Bronchial epithelial cell (primary cell): ENCODE measurements at regions not wholly inside any gene's neighbourhood (a gene's known extent, or its start where the extent isn't known, plus 50 kb on each side); places are given as distances from the start of the nearest gene placed in this dataset.

Source experiments
- DNase-seq: peaks from one replicate; pipeline ENCODE4 v3.0.0-alpha.2; 2010; ENCODE audit warnings: low read depth
- FAIRE-seq: peaks from 2 replicates; lab custom pipeline; 2011; peaks lifted over from hg19 to GRCh38; lab: Jason Lieb, UNC
- H3K27me3 ChIP-seq: 2 replicates; pipeline ENCODE4 v1.5.1; 2011; ENCODE audit warnings: low read length; ENCODE audit not compliant: control insufficient read depth, insufficient read depth
- H3K36me3 ChIP-seq: 2 replicates; pipeline ENCODE4 v1.5.1; 2011; ENCODE audit warnings: low read length; ENCODE audit not compliant: control insufficient read depth, insufficient read depth
- H3K4me3 ChIP-seq: 2 replicates; pipeline ENCODE4 v1.5.1; 2011; ENCODE audit warnings: mild to moderate bottlenecking, low read depth, low read length, control low read depth
- TF ChIP-seq, protein P1 (sequence below): IDR thresholded peaks from 2 replicates; pipeline ENCODE4 v1.5.1; 2011; ENCODE audit warnings: mild to moderate bottlenecking, moderate library complexity, low read length, control low read depth, inconsistent platforms; ENCODE audit not compliant: insufficient read depth, severe bottlenecking

DNA sequence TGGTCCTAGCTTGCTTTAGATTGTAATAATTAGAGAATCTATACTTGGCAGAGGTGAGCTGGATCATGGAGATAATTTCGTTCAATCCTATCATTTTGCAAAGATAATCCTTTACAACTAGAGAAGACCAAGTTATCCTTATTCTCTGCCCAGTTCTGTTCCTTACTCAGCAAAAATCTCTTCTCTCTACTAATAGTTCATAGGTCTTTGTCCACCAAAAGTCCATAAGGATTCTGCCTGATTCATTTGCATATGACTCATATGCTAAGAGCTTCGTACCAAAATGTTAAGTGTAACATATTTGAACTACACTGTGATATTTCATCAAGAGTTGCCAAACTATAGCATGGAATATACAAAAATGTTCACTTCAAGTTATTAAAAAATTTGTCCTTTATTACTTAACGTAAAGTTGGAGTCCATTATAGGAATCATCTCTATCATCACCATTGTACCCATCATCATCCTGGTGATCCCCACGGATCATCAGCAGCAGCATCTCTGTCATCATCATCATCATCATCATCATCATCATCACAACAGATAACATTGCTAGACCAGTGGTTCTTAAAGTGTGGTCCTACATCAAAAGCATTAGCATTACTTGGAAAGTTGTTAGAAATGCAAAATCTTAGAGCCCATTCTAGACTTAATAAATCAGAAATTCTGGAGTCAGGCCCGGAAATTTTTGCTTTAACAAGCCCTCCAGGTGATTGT, 463.0 kb downstream of the DHX35 start:
- H3K4me3 ChIP-seq = no peak overlapping the region

GRCh38 chr20:39421571-39422105, 459.5 kb downstream of the DHX35 start:
- FAIRE-seq (no peak), DNase-seq (no peak)
- TF ChIP-seq, protein P1, sequence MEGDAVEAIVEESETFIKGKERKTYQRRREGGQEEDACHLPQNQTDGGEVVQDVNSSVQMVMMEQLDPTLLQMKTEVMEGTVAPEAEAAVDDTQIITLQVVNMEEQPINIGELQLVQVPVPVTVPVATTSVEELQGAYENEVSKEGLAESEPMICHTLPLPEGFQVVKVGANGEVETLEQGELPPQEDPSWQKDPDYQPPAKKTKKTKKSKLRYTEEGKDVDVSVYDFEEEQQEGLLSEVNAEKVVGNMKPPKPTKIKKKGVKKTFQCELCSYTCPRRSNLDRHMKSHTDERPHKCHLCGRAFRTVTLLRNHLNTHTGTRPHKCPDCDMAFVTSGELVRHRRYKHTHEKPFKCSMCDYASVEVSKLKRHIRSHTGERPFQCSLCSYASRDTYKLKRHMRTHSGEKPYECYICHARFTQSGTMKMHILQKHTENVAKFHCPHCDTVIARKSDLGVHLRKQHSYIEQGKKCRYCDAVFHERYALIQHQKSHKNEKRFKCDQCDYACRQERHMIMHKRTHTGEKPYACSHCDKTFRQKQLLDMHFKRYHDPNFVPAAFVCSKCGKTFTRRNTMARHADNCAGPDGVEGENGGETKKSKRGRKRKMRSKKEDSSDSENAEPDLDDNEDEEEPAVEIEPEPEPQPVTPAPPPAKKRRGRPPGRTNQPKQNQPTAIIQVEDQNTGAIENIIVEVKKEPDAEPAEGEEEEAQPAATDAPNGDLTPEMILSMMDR = no peak
- no peaks in the 10 kb centered on the region for H3K27me3 ChIP-seq
- no peak overlapping the region for H3K4me3 ChIP-seq
- H3K36me3 ChIP-seq = no peaks in the 10 kb centered on the region

More for the DNA sequence above, 463.0 kb downstream of the DHX35 start:
- DNase-seq (no peak), FAIRE-seq (no peak)
- Histone ChIP-seq H3K36me3 (no peaks in the 10 kb centered on the region), H3K27me3 (no peaks in the 10 kb centered on the region)
- TF ChIP-seq, protein P1 = no peak

- H3K4me3 ChIP-seq = no peak overlapping the region
- H3K36me3 ChIP-seq = no peaks in the 10 kb centered on the region
- no peaks in the 10 kb centered on the region for H3K27me3 ChIP-seq
- FAIRE-seq (no peak), DNase-seq (no peak)
- TF ChIP-seq, protein P1 = no peak
Measured at GRCh38 chr20:39412091-39412490, 449.9 kb downstream of the DHX35 start.

- FAIRE-seq (peak; percentile 7), DNase-seq (no peak)
- H3K4me3 ChIP-seq = no peak overlapping the region
- no peaks in the 10 kb centered on the region for H3K27me3 ChIP-seq
- TF ChIP-seq, protein P1 = no peak
- H3K36me3 ChIP-seq = no peaks in the 10 kb centered on the region
Measured at GRCh38 chr20:39399463-39399862, 437.3 kb downstream of the DHX35 start.

DNA sequence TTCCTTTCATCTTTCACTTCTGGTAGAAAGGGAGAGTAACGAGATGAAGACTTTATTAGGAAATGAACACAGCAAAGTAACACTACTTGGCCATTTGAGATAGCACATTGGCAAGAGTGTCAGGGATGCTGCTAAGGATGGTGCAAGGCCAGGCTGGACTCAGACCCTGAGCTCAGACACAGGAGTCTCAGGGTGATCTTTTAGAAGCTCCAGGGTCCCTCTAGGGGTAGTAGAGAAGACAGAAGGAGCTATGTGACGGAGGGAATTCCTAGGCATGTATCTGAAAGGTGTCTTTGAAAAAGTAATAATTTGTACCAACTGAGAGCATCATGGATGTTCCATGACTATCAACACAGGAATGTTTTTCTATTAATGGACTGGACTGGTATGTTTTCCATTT, 436.5 kb downstream of the DHX35 start:
- no peak for DNase-seq
- no peak overlapping the region for H3K4me3 ChIP-seq
- TF ChIP-seq, protein P1 = no peak
- no peak for FAIRE-seq
- no peaks in the 10 kb centered on the region for H3K36me3 ChIP-seq
- no peaks in the 10 kb centered on the region for H3K27me3 ChIP-seq
